ENCODE measurements at regions not wholly inside any gene's neighbourhood (a gene's known extent, or its start where the extent isn't known, plus 50 kb on each side); places are given as distances from the start of the nearest gene placed in this dataset.

DNA sequence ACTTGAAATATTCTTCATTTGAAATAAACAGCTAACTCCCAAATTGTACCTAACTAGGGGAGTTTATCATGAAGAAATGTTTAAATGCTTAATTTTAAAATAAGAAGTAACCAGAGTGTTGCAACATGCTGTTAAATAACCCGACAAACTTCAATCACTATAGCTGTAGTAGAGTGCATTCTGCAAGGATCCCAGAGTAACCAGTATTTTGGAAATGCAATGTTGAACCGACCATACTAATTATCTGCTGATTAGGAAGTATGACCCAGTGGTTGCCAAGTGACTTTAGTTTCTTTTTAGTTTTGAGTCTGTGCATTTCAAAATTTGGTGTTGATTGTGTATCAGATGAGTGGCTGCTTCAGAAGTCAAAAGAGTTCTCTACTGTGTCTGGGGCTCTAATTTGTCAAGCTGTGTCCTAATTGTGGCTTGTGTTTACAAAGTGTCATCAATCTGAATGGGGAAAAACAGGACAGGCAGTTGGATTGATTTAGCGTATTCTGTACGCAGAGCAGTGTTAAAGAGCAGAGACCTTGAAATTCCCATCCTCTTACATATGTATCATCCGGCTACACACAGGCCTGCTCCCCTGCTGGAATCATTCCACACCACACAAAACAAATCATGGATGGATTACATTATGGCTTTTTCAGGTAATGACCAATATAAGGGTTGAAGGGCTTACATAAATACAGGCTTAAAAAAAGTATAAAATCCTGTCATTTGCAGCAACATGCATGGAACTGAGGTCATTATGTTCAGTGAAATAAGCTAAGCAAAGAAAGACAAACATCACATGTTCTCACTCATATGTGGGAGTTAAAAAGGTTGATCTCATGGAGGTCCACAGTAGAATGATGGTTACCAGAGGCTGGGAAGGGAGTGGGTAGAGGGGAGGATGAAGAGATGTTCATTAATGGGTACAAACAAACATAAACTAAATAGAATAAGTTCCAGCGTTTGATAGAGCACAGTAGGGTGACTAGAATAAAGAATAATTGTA lies 351.5 kb downstream of the KLF12 start:
- H3K4me1 ChIP-seq (ENCODE audit: insufficient read depth, low read length), result no peaks in the 10 kb centered on the region
- H3K4me3 ChIP-seq (ENCODE audit: low read length), result no peak overlapping the region
- no peak for DNase-seq
- no peaks in the 10 kb centered on the region for H3K9me2 ChIP-seq (replicated peaks; ENCODE audit: low read length)
- no peaks in the 10 kb centered on the region for H3K79me2 ChIP-seq (ENCODE audit: low read length)
- H3K36me3 ChIP-seq (ENCODE audit: low read depth, low read length), result no peaks in the 10 kb centered on the region
- H4K20me1 ChIP-seq (ENCODE audit: low read length), result no peaks in the 10 kb centered on the region
- H3K9ac ChIP-seq (ENCODE audit: low read length), result no peak overlapping the region
- H3K4me2 ChIP-seq (ENCODE audit: low read length), result no peak overlapping the region
- H3K9me3 ChIP-seq (ENCODE audit: low read length), result no peaks in the 10 kb centered on the region
- ChIA-PET POLR2A (ENCODE audit: unreplicated experiment) (no interaction called here), CTCF (no interaction called here)
- ATAC-seq, result no peak
- H2AFZ ChIP-seq (ENCODE audit: low read length), result no peak overlapping the region
- no peak overlapping the region for H3K27ac ChIP-seq (ENCODE audit: low read length)
- TF ChIP-seq EZH2 (IDR thresholded peaks at IDR 0.05; ENCODE audit: low read length, unreplicated experiment) (no peak), EZH2phosphoT487 (IDR thresholded peaks at IDR 0.05; ENCODE audit: borderline replicate concordance, low read length) (no peak)
- TF ChIP-seq, protein P1, sequence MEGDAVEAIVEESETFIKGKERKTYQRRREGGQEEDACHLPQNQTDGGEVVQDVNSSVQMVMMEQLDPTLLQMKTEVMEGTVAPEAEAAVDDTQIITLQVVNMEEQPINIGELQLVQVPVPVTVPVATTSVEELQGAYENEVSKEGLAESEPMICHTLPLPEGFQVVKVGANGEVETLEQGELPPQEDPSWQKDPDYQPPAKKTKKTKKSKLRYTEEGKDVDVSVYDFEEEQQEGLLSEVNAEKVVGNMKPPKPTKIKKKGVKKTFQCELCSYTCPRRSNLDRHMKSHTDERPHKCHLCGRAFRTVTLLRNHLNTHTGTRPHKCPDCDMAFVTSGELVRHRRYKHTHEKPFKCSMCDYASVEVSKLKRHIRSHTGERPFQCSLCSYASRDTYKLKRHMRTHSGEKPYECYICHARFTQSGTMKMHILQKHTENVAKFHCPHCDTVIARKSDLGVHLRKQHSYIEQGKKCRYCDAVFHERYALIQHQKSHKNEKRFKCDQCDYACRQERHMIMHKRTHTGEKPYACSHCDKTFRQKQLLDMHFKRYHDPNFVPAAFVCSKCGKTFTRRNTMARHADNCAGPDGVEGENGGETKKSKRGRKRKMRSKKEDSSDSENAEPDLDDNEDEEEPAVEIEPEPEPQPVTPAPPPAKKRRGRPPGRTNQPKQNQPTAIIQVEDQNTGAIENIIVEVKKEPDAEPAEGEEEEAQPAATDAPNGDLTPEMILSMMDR (conservative IDR thresholded peaks at IDR 0.05; ENCODE audit: low read depth, low read length), result no peak
- no TSS peak for BruUV-seq (replicated peaks)
- no peaks in the 10 kb centered on the region for H3F3A ChIP-seq (ENCODE audit: low read length, unreplicated experiment)
- intact Hi-C loops (cut with micrococcal nuclease), result no loop called here
- no peaks in the 10 kb centered on the region for H3K27me3 ChIP-seq (ENCODE audit: low read length)

DNA sequence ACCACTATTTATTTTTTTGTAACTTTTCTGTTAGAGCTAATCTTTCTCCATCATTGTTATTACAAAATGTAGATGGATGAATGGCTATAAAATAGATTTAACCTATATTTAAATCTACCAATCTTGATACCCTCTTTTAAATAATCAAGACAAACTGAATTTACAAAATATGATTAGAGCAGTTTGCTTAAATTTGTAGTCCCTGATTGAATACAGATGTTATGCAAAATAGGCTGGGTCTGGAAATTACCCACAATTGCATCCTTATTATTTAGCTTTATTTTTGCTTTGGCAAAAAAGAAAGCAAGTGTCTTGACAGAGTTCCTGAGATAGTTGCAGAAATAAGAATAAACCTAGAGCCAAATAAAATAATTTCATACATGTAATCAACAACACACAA lies 352.8 kb downstream of the KLF12 start:
- Histone ChIP-seq H3K9ac (ENCODE audit: low read length) (no peak overlapping the region), H3K9me2 (replicated peaks; ENCODE audit: low read length) (no peaks in the 10 kb centered on the region), H3F3A (ENCODE audit: low read length, unreplicated experiment) (no peaks in the 10 kb centered on the region), H3K36me3 (ENCODE audit: low read depth, low read length) (no peaks in the 10 kb centered on the region), H3K27me3 (ENCODE audit: low read length) (no peaks in the 10 kb centered on the region), H3K4me1 (ENCODE audit: insufficient read depth, low read length) (no peaks in the 10 kb centered on the region), H3K9me3 (ENCODE audit: low read length) (no peaks in the 10 kb centered on the region), H3K4me2 (ENCODE audit: low read length) (no peak overlapping the region), H3K4me3 (ENCODE audit: low read length) (no peak overlapping the region), H4K20me1 (ENCODE audit: low read length) (no peaks in the 10 kb centered on the region), H2AFZ (ENCODE audit: low read length) (no peak overlapping the region), H3K79me2 (ENCODE audit: low read length) (no peaks in the 10 kb centered on the region), H3K27ac (ENCODE audit: low read length) (no peak overlapping the region)
- no TSS peak for BruUV-seq (replicated peaks)
- intact Hi-C loops (cut with micrococcal nuclease), result no loop called here
- CTCF ChIA-PET, result no interaction called here
- DNase-seq (no peak), ATAC-seq (no peak)
- POLR2A ChIA-PET (ENCODE audit: unreplicated experiment), result no interaction called here
- TF ChIP-seq EZH2 (IDR thresholded peaks at IDR 0.05; ENCODE audit: low read length, unreplicated experiment) (no peak), EZH2phosphoT487 (IDR thresholded peaks at IDR 0.05; ENCODE audit: borderline replicate concordance, low read length) (no peak)
- TF ChIP-seq, protein P1 (conservative IDR thresholded peaks at IDR 0.05; ENCODE audit: low read depth, low read length), result no peak

DNA sequence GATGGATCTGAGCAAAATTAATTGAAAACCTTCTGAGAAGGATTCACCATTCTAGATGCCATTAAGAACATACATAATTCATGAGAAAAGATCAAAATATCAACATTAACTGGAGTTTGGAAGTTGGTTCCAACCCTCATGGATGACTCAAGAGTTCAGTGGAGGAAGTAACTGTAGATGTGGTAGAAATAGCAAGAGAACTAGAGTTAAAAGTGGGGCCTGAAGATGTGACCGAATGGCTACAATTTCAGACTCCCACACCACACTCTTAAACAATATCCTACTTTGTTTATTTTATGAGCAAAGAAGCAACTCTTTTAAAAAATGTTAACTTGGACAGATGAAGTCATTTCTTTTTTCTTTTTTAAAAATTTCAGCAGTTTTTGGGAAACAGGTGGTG lies 354.3 kb downstream of the KLF12 start:
- TF ChIP-seq EZH2 (IDR thresholded peaks at IDR 0.05; ENCODE audit: low read length, unreplicated experiment) (no peak), EZH2phosphoT487 (IDR thresholded peaks at IDR 0.05; ENCODE audit: borderline replicate concordance, low read length) (no peak)
- TF ChIP-seq, protein P1 (conservative IDR thresholded peaks at IDR 0.05; ENCODE audit: low read depth, low read length), result no peak
- no peaks in the 10 kb centered on the region for H3K9me2 ChIP-seq (replicated peaks; ENCODE audit: low read length)
- CTCF ChIA-PET, result no interaction called here
- no TSS peak for BruUV-seq (replicated peaks)
- H3K4me2 ChIP-seq (ENCODE audit: low read length), result no peak overlapping the region
- intact Hi-C loops (cut with micrococcal nuclease), result no loop called here
- H3K27ac ChIP-seq (ENCODE audit: low read length), result no peak overlapping the region
- no peaks in the 10 kb centered on the region for H3F3A ChIP-seq (ENCODE audit: low read length, unreplicated experiment)
- no peaks in the 10 kb centered on the region for H3K4me1 ChIP-seq (ENCODE audit: insufficient read depth, low read length)
- no peaks in the 10 kb centered on the region for H3K79me2 ChIP-seq (ENCODE audit: low read length)
- H3K27me3 ChIP-seq (ENCODE audit: low read length), result no peaks in the 10 kb centered on the region
- DNase-seq (no peak), ATAC-seq (no peak)
- no peaks in the 10 kb centered on the region for H3K9me3 ChIP-seq (ENCODE audit: low read length)
- no peak overlapping the region for H3K9ac ChIP-seq (ENCODE audit: low read length)
- H3K36me3 ChIP-seq (ENCODE audit: low read depth, low read length), result no peaks in the 10 kb centered on the region
- H2AFZ ChIP-seq (ENCODE audit: low read length), result no peak overlapping the region
- no peaks in the 10 kb centered on the region for H4K20me1 ChIP-seq (ENCODE audit: low read length)
- POLR2A ChIA-PET (ENCODE audit: unreplicated experiment), result no interaction called here
- no peak overlapping the region for H3K4me3 ChIP-seq (ENCODE audit: low read length)

Measured in PC-3 (cell line).